Epithelial cell of esophagus (primary cell): ENCODE measurements at regions not wholly inside any gene's neighbourhood (a gene's known extent, or its start where the extent isn't known, plus 50 kb on each side); places are given as distances from the start of the nearest gene placed in this dataset.
A peak's percentile ranks its signal among the peaks of the same experiment; 100 is the strongest.

ENCODE experiments used
- DNase-seq: peaks from one replicate; pipeline ENCODE4 v3.0.0; 2010; ENCODE audit warnings: low read depth
- H3K4me3 ChIP-seq: 2 replicates; pipeline ENCODE4 v1.5.1; 2011; ENCODE audit warnings: mild to moderate bottlenecking, low read length, control low read depth
- CTCF ChIP-seq: IDR thresholded peaks from 2 replicates; pipeline ENCODE4 v1.5.1; 2011; ENCODE audit warnings: low read depth, mild to moderate bottlenecking, low read length, control low read depth, inconsistent platforms; ENCODE audit not compliant: insufficient read depth; ENCODE audit errors: missing control alignments

DNA sequence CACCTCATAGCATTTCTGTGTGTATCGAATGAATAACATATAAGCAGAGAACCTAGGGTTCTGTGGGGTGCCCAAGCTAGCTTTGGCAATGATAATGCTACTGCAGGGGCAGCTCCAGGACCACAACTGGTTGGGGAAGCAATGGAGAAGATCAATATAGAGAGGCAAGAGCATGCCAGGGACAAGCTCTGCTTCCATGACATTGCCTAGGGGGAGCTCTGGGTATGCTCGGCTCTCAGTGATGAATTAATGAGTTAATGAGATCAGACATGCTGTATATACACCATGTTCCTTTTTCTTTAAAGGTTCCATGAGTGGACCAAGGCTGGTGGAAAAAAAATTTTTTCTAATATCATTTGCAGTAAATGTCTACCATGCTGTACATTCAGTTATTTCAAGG is 618.4 kb downstream of the BCL11A start:
- no peak for DNase-seq
- no peak overlapping the region for H3K4me3 ChIP-seq
- TF ChIP-seq CTCF = peak; percentile 10

DNA sequence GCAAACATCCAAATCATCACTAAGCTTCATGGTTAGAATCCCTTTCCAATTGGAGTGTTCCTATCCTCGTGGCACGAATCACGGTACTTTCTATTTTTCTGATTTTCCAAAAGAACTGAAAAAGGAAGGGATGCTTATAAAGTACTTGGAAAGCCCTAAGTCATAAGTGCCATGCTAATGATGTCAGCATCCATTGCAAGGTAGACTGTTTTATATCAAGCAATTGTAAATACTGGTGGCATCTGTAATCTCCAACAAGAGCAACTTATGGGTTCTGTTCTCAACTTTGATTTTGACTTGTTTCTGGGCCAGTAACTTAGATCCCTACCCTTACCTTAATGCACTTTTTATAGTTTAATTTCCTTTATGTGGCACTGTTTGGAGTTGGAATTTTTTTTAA is 619.5 kb downstream of the BCL11A start:
- no peak for DNase-seq
- TF ChIP-seq CTCF = no peak
- no peak overlapping the region for H3K4me3 ChIP-seq

GRCh38 chr2:59932341-59932740 is 621.1 kb downstream of the BCL11A start:
- TF ChIP-seq CTCF = peak; percentile 42
- DNase-seq = peak; percentile 20

GRCh38 chr2:59930430-59930829 is 623.0 kb downstream of the BCL11A start:
- TF ChIP-seq CTCF = no peak
- H3K4me3 ChIP-seq = no peak overlapping the region
- no peak for DNase-seq

More at GRCh38 chr2:59932341-59932740, 621.1 kb downstream of the BCL11A start:
- no peak overlapping the region for H3K4me3 ChIP-seq

DNA sequence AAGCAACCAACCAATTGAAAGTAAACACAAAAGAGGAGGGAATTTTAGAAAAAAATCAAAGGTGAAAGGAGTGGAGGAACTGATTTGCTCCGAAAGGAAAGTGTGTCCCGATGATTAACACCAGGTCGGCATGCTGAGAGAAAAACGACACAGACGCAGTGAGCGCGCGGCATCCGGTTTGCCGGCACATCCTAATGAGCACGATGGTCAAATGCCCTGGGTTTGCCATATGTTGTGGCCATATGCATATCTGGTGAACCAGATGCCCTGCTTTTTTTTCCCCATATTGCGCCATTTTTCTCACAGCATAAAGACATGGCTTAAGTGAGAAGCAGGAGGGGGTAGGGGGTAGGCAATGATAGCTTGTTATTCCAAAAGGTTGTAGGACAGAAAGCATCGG is 626.7 kb downstream of the BCL11A start:
- no peak for TF ChIP-seq CTCF

GRCh38 chr2:59925321-59925720 is 628.1 kb downstream of the BCL11A start:
- TF ChIP-seq CTCF = no peak
- no peak for DNase-seq
- H3K4me3 ChIP-seq = no peak overlapping the region

More for the DNA sequence above, 626.7 kb downstream of the BCL11A start:
- DNase-seq = no peak
- H3K4me3 ChIP-seq = no peak overlapping the region

DNA sequence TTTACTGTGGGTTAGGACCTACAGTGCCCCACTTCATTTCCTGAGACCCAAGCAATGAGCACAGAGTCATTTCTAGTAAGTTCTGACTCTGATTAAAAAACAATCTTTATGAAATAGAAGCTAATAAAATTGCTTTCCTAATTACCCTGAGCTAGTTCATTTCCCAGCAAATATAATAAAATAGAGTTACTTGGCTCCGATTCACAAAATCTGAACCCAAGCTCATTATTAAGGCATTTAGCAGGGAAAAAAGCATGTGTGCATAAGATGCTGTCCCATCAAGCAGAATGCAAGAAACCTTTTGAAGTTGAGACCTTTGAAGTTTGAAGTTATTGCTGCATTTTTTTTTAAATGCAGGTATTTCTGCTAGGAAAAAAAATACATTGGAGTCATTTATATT is 629.1 kb downstream of the BCL11A start:
- H3K4me3 ChIP-seq = no peak overlapping the region
- TF ChIP-seq CTCF = no peak
- DNase-seq = no peak
